ENCODE measurements at regions not wholly inside any gene's neighbourhood (a gene's known extent, or its start where the extent isn't known, plus 50 kb on each side); places are given as distances from the start of the nearest gene placed in this dataset.

DNA sequence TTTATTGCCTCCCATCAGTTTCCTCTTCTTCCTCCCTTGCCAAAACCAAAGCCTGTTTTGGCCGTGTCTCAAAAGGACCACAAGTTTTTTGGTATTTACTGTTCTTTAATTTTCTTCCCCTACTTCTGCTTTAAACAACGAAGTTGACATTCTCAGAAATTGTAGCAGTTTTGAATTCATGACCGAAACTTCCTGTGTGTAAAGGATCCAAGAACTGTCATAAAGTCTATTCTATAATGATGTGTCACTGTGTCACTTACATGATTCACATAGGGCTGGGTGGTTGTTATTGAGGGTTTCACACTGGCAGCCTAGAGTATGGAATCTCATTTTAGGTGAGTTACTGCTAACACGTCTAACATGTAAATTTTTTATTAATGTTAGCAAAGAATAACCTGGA is 741.0 kb upstream of the KLHL1 start:
- no peak overlapping the region for H2AFZ ChIP-seq (ENCODE audit: low read depth, low read length)
- no peaks in the 10 kb centered on the region for H3K9me2 ChIP-seq (ENCODE audit: insufficient read depth, low read length)
- H3K4me3 ChIP-seq (ENCODE audit: low read length), result no peak overlapping the region
- H3K27ac ChIP-seq (ENCODE audit: low read length), result no peak overlapping the region
- no peaks in the 10 kb centered on the region for H3K9me3 ChIP-seq (ENCODE audit: low read length)
- no peak overlapping the region for H3K4me2 ChIP-seq (ENCODE audit: low read length)
- TF ChIP-seq RAD21 (conservative IDR thresholded peaks at IDR 0.05) (no peak), MXI1 (conservative IDR thresholded peaks at IDR 0.05; ENCODE audit: poor library complexity, severe bottlenecking) (no peak), EP300 (conservative IDR thresholded peaks at IDR 0.05; ENCODE audit: poor library complexity, severe bottlenecking) (no peak), POLR2AphosphoS5 (IDR thresholded peaks at IDR 0.05) (no peak), EZH2 (IDR thresholded peaks at IDR 0.05; ENCODE audit: borderline replicate concordance, insufficient read depth, low read length, poor library complexity, severe bottlenecking) (no peak), TAF1 (IDR thresholded peaks at IDR 0.05; ENCODE audit: low read depth) (no peak), CTCF (IDR thresholded peaks at IDR 0.05; ENCODE audit: poor library complexity, severe bottlenecking) (no peak), SMC3 (conservative IDR thresholded peaks at IDR 0.05; ENCODE audit: poor library complexity) (no peak)
- TF ChIP-seq, protein P1, sequence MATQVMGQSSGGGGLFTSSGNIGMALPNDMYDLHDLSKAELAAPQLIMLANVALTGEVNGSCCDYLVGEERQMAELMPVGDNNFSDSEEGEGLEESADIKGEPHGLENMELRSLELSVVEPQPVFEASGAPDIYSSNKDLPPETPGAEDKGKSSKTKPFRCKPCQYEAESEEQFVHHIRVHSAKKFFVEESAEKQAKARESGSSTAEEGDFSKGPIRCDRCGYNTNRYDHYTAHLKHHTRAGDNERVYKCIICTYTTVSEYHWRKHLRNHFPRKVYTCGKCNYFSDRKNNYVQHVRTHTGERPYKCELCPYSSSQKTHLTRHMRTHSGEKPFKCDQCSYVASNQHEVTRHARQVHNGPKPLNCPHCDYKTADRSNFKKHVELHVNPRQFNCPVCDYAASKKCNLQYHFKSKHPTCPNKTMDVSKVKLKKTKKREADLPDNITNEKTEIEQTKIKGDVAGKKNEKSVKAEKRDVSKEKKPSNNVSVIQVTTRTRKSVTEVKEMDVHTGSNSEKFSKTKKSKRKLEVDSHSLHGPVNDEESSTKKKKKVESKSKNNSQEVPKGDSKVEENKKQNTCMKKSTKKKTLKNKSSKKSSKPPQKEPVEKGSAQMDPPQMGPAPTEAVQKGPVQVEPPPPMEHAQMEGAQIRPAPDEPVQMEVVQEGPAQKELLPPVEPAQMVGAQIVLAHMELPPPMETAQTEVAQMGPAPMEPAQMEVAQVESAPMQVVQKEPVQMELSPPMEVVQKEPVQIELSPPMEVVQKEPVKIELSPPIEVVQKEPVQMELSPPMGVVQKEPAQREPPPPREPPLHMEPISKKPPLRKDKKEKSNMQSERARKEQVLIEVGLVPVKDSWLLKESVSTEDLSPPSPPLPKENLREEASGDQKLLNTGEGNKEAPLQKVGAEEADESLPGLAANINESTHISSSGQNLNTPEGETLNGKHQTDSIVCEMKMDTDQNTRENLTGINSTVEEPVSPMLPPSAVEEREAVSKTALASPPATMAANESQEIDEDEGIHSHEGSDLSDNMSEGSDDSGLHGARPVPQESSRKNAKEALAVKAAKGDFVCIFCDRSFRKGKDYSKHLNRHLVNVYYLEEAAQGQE (IDR thresholded peaks at IDR 0.05; ENCODE audit: borderline replicate concordance), result no peak
- no peaks in the 10 kb centered on the region for H3K27me3 ChIP-seq (ENCODE audit: insufficient read depth, low read depth, low read length)
- H3K9ac ChIP-seq (ENCODE audit: low read length), result no peak overlapping the region
- no peaks in the 10 kb centered on the region for H4K20me1 ChIP-seq (ENCODE audit: insufficient read depth)
- no peaks in the 10 kb centered on the region for H3K79me2 ChIP-seq (replicated peaks; ENCODE audit: insufficient read depth, low read length)
- H3K36me3 ChIP-seq (ENCODE audit: insufficient read depth, low read length), result no peaks in the 10 kb centered on the region
- no peaks in the 10 kb centered on the region for H3F3A ChIP-seq (ENCODE audit: insufficient read depth, low read length, poor library complexity, severe bottlenecking)

- Histone ChIP-seq H3K79me2 (replicated peaks; ENCODE audit: insufficient read depth, low read length) (no peaks in the 10 kb centered on the region), H4K20me1 (ENCODE audit: insufficient read depth) (no peaks in the 10 kb centered on the region), H3K4me3 (ENCODE audit: low read length) (no peak overlapping the region), H3K9me2 (ENCODE audit: insufficient read depth, low read length) (no peaks in the 10 kb centered on the region), H2AFZ (ENCODE audit: low read depth, low read length) (no peak overlapping the region), H3K9me3 (ENCODE audit: low read length) (no peaks in the 10 kb centered on the region), H3K4me2 (ENCODE audit: low read length) (no peak overlapping the region), H3K9ac (ENCODE audit: low read length) (no peak overlapping the region), H3K36me3 (ENCODE audit: insufficient read depth, low read length) (no peaks in the 10 kb centered on the region), H3K27me3 (ENCODE audit: insufficient read depth, low read depth, low read length) (no peaks in the 10 kb centered on the region), H3F3A (ENCODE audit: insufficient read depth, low read length, poor library complexity, severe bottlenecking) (no peaks in the 10 kb centered on the region), H3K27ac (ENCODE audit: low read length) (no peak overlapping the region)
- TF ChIP-seq POLR2AphosphoS5 (IDR thresholded peaks at IDR 0.05) (no peak), TAF1 (IDR thresholded peaks at IDR 0.05; ENCODE audit: low read depth) (no peak), CTCF (IDR thresholded peaks at IDR 0.05; ENCODE audit: poor library complexity, severe bottlenecking) (no peak), MXI1 (conservative IDR thresholded peaks at IDR 0.05; ENCODE audit: poor library complexity, severe bottlenecking) (no peak), EP300 (conservative IDR thresholded peaks at IDR 0.05; ENCODE audit: poor library complexity, severe bottlenecking) (no peak), SMC3 (conservative IDR thresholded peaks at IDR 0.05; ENCODE audit: poor library complexity) (no peak), RAD21 (conservative IDR thresholded peaks at IDR 0.05) (no peak), EZH2 (IDR thresholded peaks at IDR 0.05; ENCODE audit: borderline replicate concordance, insufficient read depth, low read length, poor library complexity, severe bottlenecking) (no peak)
- TF ChIP-seq, protein P1 (IDR thresholded peaks at IDR 0.05; ENCODE audit: borderline replicate concordance), result no peak
Observed at GRCh38 chr13:70844391-70845108, 736.3 kb upstream of the KLHL1 start.

Measured in neural cell (in vitro differentiated cells).